ENCODE measurements at regions not wholly inside any gene's neighbourhood (a gene's known extent, or its start where the extent isn't known, plus 50 kb on each side); places are given as distances from the start of the nearest gene placed in this dataset.
"Not testable (repeated sequence)": the region's sequence is repeated elsewhere in the genome, so short reads cannot be mapped to it uniquely, and the experiment has no call there.

- no peak for TF ChIP-seq POLR2A (IDR thresholded peaks at IDR 0.05; ENCODE audit: low read depth, low read length)
- FAIRE-seq = no peak
- no peak for DNase-seq (ENCODE audit: insufficient read length, low spot score)
These were observed 215.1 kb upstream of the TBX18 start for GRCh38 chr6:84979541-84979940.

DNA sequence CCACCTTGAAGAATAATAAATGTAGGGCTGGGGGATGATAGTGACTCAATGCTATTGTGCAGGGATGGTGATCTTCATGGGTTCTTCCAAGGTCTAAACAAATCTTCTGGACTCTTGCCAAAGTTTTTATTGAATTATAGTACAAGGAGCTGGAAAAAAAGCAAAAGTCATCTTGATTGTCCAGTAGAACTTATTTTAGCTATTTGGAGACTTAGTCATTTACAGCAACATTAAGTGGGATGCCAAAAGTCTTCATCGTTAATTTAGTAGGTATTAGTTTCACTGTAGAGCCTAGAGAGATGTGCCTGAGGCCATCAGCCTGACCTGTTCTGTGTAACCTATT, 212.9 kb upstream of the TBX18 start:
- FAIRE-seq = no peak
- DNase-seq (ENCODE audit: insufficient read length, low spot score) = no peak
- TF ChIP-seq POLR2A (IDR thresholded peaks at IDR 0.05; ENCODE audit: low read depth, low read length) = no peak

DNA sequence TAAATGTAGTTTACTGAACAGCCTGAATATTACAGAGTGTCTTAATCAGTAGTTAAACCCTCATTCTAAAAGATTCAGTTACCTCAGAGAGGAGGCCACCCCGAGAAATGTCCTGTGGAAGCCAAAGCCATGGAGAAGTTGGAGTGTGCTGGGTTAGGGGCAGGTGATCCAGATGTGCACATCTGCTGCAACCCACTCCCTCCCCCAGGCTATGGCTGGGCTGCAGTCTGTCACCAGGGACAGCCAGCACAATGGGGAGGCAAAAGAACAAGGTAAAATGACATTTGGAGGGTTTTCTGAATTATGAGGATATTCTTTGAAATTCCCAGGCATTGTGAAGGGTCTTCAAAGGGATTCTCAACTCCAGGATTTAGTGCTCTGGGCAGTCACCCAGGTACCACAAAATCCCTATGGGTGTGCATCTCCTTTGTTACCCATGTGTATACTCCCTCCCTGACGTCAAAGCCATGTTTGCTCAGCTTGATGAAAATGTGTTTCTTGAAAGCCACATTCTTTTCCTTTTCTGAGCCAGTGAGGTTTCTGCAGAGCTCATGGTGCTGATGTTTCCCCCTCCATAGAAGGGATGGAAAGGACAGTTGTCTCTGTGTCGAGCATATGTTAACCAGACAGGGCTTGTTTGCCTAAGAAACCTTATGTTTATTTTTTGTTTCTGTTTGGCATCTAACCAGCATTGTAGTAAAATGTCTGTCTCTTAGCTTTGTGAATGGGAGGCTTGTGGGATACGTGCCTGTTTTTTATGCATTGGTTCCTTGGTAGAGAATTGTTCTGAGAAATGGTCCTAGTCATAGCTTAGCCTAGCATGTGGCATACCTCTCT, 212.3 kb upstream of the TBX18 start:
- no peak for FAIRE-seq
- no peak for DNase-seq (ENCODE audit: insufficient read length, low spot score)

GRCh38 chr6:84975316-84975715, 210.9 kb upstream of the TBX18 start:
- FAIRE-seq = no peak
- DNase-seq (ENCODE audit: insufficient read length, low spot score) = no peak
- TF ChIP-seq POLR2A (IDR thresholded peaks at IDR 0.05; ENCODE audit: low read depth, low read length) = no peak

More for the DNA sequence above, 212.3 kb upstream of the TBX18 start:
- no peak for TF ChIP-seq POLR2A (IDR thresholded peaks at IDR 0.05; ENCODE audit: low read depth, low read length)

GRCh38 chr6:84973606-84974005, 209.2 kb upstream of the TBX18 start:
- no peak for TF ChIP-seq POLR2A (IDR thresholded peaks at IDR 0.05; ENCODE audit: low read depth, low read length)
- FAIRE-seq = no peak
- no peak for DNase-seq (ENCODE audit: insufficient read length, low spot score)

DNA sequence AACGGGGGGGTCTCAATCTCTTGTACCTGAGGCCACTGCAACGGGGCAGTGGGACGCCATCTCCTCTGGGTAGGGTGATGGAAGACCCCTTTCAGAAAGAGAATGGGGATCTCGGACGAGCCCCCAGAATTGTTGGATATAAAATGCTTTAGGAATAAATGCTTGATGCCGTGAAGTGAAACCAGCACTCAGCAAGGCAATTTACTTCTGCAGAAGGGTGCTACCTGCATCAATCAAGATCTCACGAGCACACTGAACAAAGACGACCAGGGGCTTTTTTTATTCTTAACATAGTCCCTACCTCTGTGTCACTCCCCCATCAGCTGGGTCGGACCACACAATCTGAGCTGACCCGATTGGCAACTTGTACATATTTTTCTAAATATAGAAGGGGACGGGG, 203.6 kb upstream of the TBX18 start:
- no peak for TF ChIP-seq POLR2A (IDR thresholded peaks at IDR 0.05; ENCODE audit: low read depth, low read length)
- FAIRE-seq (no peak), DNase-seq (ENCODE audit: insufficient read length, low spot score) (no peak)

GRCh38 chr6:84967389-84967788, 203.0 kb upstream of the TBX18 start:
- DNase-seq (ENCODE audit: insufficient read length, low spot score) = peak; percentile 21
- peak; percentile 55 for FAIRE-seq
- TF ChIP-seq POLR2A (IDR thresholded peaks at IDR 0.05; ENCODE audit: low read depth, low read length) = no peak

- DNase-seq (ENCODE audit: insufficient read length, low spot score) (no peak), FAIRE-seq (no peak)
- no peak for TF ChIP-seq POLR2A (IDR thresholded peaks at IDR 0.05; ENCODE audit: low read depth, low read length)
These were observed 188.8 kb upstream of the TBX18 start for GRCh38 chr6:84953111-84953755.

DNA sequence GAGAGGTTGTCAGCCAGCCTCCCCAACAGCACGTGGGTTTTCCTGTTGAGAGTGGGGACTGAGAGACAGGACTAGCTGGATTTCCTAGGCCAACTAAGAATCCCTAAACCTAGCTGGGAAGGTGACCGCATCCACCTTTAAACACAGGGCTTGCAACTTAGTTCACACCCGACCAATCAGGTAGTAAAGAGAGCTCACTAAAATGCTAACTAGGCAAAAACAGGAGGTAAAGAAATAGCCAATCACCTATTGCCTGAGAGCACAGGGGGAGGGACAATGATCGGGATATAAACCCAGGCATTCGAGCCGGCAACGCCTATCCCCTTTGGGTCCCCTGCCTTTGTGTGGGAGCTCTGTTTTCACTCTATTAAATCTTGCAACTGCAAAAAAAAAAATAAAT, 180.5 kb upstream of the TBX18 start:
- not testable (repeated sequence) for FAIRE-seq; DNase-seq (ENCODE audit: insufficient read length, low spot score)

DNA sequence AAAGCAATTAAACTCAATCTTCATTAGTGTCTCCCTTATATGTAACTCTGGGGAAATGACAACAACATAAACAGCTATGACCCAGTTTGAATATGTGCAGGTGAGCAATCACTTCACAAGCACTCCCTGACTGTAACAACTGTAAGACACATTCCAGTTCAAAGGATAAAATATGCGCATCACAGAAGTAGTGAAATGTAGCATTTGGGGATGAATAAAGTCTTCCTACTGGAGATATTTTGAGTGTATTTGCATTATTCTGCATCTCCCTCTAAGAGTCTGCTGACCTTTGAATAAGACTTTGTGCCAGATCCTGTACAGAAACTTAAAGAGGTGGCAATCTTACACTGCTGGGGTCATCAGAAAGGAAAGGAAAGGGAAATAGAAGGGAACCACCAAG, 179.5 kb upstream of the TBX18 start:
- DNase-seq (ENCODE audit: insufficient read length, low spot score) (no peak), FAIRE-seq (no peak)
- no peak for TF ChIP-seq POLR2A (IDR thresholded peaks at IDR 0.05; ENCODE audit: low read depth, low read length)

GRCh38 chr6:84941609-84942008, 177.2 kb upstream of the TBX18 start:
- DNase-seq (ENCODE audit: insufficient read length, low spot score); FAIRE-seq: not testable (repeated sequence)

- no peak for TF ChIP-seq POLR2A (IDR thresholded peaks at IDR 0.05; ENCODE audit: low read depth, low read length)
- DNase-seq (ENCODE audit: insufficient read length, low spot score) (no peak), FAIRE-seq (no peak)
These were observed 164.8 kb upstream of the TBX18 start for GRCh38 chr6:84929212-84929611.

DNA sequence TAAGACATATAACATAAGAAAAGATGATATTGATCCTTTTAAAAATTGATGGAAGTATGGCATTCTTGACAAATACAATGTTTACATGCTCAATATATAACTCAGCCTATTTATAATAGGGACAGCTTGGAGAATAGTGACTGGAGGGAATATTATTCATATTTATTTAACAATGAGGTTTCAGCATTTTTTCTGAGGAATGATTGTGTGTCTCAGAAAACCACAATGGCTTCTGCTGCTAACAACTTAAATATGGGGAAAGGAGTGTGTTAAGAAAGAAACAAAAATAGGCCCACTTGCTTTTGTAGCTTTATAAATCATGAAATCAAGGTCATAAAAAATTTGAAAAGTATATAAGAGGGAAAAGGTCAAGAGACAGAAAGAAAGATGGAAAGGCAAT, 163.2 kb upstream of the TBX18 start:
- FAIRE-seq (no peak), DNase-seq (ENCODE audit: insufficient read length, low spot score) (no peak)
- no peak for TF ChIP-seq POLR2A (IDR thresholded peaks at IDR 0.05; ENCODE audit: low read depth, low read length)

DNA sequence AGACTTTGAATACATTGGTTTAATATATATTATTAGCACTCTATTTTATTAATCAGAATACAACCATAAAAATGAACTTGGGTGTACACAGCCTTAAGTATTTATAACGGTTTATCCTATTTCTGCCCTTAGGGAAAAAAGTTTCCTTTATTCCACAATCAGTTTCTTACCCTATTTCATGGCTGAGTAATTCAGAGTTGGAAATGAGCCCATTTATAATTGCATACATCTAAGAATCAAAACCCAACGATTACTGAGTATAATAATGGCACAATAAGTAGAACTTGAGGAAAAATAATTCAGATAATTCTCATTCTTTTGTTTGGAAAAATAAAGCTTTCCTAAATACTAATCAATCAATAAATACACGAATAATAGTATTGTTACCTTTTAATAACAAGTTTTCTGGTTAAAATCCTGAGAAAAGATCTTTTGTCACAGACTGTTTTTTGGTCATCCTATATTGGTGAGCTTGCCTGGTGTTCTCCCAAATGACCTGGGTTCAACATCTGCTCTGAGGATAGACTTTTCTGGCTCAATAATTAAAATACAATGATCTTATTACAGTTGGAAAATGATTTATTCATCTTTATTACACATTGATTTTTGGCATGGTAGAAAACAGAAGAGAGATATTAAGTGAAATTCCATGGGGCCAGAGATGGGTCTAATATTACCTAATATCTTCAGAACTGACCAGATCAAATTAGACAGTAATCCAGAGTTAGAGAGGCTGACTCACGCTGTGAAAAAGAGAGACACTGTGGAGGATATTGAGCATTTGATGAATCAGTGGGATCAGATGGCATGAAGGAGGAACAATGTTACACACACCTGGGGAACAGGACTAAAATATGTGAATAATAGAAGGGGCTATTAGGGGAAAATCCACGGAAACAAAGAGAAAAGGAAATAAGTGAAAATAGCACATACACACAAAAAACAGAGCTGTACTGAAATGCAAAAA, 162.1 kb upstream of the TBX18 start:
- no peak for TF ChIP-seq POLR2A (IDR thresholded peaks at IDR 0.05; ENCODE audit: low read depth, low read length)
- no peak for DNase-seq (ENCODE audit: insufficient read length, low spot score)
- no peak for FAIRE-seq

Data from H54 (cell line).